ENCODE measurements at regions not wholly inside any gene's neighbourhood (a gene's known extent, or its start where the extent isn't known, plus 50 kb on each side); places are given as distances from the start of the nearest gene placed in this dataset.
A peak's percentile ranks its signal among the peaks of the same experiment; 100 is the strongest.

DNA sequence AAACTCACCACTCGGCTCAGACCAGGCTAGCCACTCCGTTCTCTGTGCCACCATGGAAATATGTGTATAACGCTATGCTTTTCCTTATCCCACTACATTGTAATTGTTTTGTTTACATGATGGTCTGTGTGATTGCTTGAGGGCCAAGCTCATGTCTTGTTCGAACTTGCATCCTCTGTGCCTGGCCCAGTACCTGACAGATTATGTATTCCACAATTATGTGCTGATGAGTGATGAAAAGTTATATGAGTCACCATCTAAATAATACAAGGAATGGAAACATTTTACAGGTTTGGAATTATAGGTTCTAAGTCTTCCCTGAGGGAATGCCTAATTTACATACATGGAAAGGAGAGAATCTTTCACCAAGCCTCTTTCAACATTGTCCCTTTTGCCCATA is 137.4 kb downstream of the C7orf25 start:
- no peak overlapping the region for H3K27ac Mint-ChIP-seq (ENCODE audit: low read depth, unreplicated experiment)
- POLR2A ChIA-PET: interaction anchor here (1.1 to 1.3 kb wide), 3 partner anchors 11 to 29 kb away, joined by 3 read pairs; no protein-coding TSS in a partner anchor
- peaks cover 9% of the 10 kb centered on the region for H3K9me3 Mint-ChIP-seq (ENCODE audit: unreplicated experiment)
- TF ChIP-seq, protein P1, sequence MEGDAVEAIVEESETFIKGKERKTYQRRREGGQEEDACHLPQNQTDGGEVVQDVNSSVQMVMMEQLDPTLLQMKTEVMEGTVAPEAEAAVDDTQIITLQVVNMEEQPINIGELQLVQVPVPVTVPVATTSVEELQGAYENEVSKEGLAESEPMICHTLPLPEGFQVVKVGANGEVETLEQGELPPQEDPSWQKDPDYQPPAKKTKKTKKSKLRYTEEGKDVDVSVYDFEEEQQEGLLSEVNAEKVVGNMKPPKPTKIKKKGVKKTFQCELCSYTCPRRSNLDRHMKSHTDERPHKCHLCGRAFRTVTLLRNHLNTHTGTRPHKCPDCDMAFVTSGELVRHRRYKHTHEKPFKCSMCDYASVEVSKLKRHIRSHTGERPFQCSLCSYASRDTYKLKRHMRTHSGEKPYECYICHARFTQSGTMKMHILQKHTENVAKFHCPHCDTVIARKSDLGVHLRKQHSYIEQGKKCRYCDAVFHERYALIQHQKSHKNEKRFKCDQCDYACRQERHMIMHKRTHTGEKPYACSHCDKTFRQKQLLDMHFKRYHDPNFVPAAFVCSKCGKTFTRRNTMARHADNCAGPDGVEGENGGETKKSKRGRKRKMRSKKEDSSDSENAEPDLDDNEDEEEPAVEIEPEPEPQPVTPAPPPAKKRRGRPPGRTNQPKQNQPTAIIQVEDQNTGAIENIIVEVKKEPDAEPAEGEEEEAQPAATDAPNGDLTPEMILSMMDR (IDR thresholded peaks at IDR 0.05; ENCODE audit: unreplicated experiment): no peak
- no peaks in the 10 kb centered on the region for H3K27me3 Mint-ChIP-seq (ENCODE audit: insufficient read depth, unreplicated experiment)
- DNase-seq (ENCODE audit: unreplicated experiment): peak; percentile 76
- H3K4me3 Mint-ChIP-seq (ENCODE audit: unreplicated experiment): no peak overlapping the region
- no TSS peak for BruUV-seq (replicated peaks)
- peaks cover 11% of the 10 kb centered on the region for H3K4me1 Mint-ChIP-seq (ENCODE audit: insufficient read depth, unreplicated experiment)
- no peaks in the 10 kb centered on the region for H3K36me3 Mint-ChIP-seq (ENCODE audit: insufficient read depth, unreplicated experiment)
- intact Hi-C loops (cut with micrococcal nuclease): no loop called here
- CTCF ChIA-PET: interaction anchor here (0.8 to 1.8 kb wide), 3 partner anchors 30 to 833 kb away, joined by 3 to 7 read pairs (median 3); no protein-coding TSS in a partner anchor

DNA sequence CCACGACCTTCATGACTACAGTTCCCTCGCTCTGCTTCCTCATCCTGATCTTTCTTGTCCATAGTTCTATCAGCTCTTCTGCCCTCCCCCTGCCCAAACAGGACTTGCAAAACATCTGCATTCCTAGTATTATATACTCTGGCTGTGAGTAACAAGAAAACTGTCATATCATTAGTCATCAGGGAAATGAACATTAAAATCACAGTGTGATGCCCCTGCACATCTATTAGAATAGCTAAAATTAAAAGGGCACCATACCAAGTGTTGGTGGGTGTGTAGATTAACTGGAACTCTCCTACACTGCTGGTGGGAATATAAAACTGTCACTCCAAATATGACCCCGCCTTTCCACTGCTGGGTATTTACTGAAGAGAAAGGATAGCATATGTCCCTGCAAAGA is 141.8 kb downstream of the C7orf25 start:
- ChIA-PET CTCF (interaction anchor here (0.6 to 1.7 kb wide), 2 partner anchors 24 to 171 kb away, joined by 3 read pairs; no protein-coding TSS in a partner anchor), POLR2A (interaction anchor here (0.7 to 1.0 kb wide), 2 partner anchors 19 to 747 kb away, joined by 3 read pairs; no protein-coding TSS in a partner anchor)
- peak; percentile 58 for DNase-seq (ENCODE audit: unreplicated experiment)
- no TSS peak for BruUV-seq (replicated peaks)
- Mint-ChIP-seq H3K27ac (ENCODE audit: low read depth, unreplicated experiment) (no peak overlapping the region), H3K4me1 (ENCODE audit: insufficient read depth, unreplicated experiment) (peaks cover 11% of the 10 kb centered on the region), H3K36me3 (ENCODE audit: insufficient read depth, unreplicated experiment) (no peaks in the 10 kb centered on the region), H3K9me3 (ENCODE audit: unreplicated experiment) (no peaks in the 10 kb centered on the region), H3K27me3 (ENCODE audit: insufficient read depth, unreplicated experiment) (no peaks in the 10 kb centered on the region), H3K4me3 (ENCODE audit: unreplicated experiment) (no peak overlapping the region)
- TF ChIP-seq, protein P1 (IDR thresholded peaks at IDR 0.05; ENCODE audit: unreplicated experiment): no peak
- intact Hi-C loops (cut with micrococcal nuclease): no loop called here

DNA sequence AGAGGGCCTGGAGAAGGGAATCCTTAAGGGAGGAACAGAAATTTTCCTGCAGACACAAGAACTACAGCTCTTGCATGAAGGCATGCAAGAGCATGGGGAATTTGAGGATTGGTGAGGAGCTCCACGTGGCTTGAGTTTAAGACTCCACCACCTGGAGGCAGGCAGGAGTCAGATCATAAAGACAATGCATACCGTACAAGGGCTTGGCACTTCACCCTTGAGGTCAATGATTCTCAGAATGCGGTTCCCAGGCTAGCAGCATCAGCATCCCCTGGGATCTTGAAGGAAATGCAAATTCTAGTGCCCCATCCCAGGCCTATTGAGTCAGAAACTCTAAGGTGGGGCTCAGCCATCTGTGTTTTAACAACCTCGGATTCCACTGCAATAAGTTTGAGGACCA is 143.8 kb downstream of the C7orf25 start:
- no peak for DNase-seq (ENCODE audit: unreplicated experiment)
- Mint-ChIP-seq H3K27ac (ENCODE audit: low read depth, unreplicated experiment) (no peak overlapping the region), H3K4me1 (ENCODE audit: insufficient read depth, unreplicated experiment) (peaks cover 11% of the 10 kb centered on the region), H3K36me3 (ENCODE audit: insufficient read depth, unreplicated experiment) (no peaks in the 10 kb centered on the region), H3K4me3 (ENCODE audit: unreplicated experiment) (no peak overlapping the region), H3K9me3 (ENCODE audit: unreplicated experiment) (no peaks in the 10 kb centered on the region), H3K27me3 (ENCODE audit: insufficient read depth, unreplicated experiment) (no peaks in the 10 kb centered on the region)
- ChIA-PET CTCF (no interaction called here), POLR2A (interaction anchor here (0.6 kb wide), 1 partner anchor 12 kb away, joined by 4 read pairs; no protein-coding TSS in a partner anchor)
- TF ChIP-seq, protein P1 (IDR thresholded peaks at IDR 0.05; ENCODE audit: unreplicated experiment): no peak
- intact Hi-C loops (cut with micrococcal nuclease): no loop called here
- no TSS peak for BruUV-seq (replicated peaks)

- CTCF ChIA-PET: interaction anchor here (0.6 kb wide), 1 partner anchor 118 kb away, joined by 3 read pairs; no protein-coding TSS in a partner anchor
- Mint-ChIP-seq H3K4me1 (ENCODE audit: insufficient read depth, unreplicated experiment) (peaks cover 11% of the 10 kb centered on the region), H3K27ac (ENCODE audit: low read depth, unreplicated experiment) (no peak overlapping the region), H3K4me3 (ENCODE audit: unreplicated experiment) (no peak overlapping the region), H3K27me3 (ENCODE audit: insufficient read depth, unreplicated experiment) (no peaks in the 10 kb centered on the region), H3K36me3 (ENCODE audit: insufficient read depth, unreplicated experiment) (no peaks in the 10 kb centered on the region), H3K9me3 (ENCODE audit: unreplicated experiment) (no peaks in the 10 kb centered on the region)
- POLR2A ChIA-PET: interaction anchor here (0.6 kb wide), 1 partner anchor 14 kb away, joined by 3 read pairs; no protein-coding TSS in a partner anchor
- TF ChIP-seq, protein P1 (IDR thresholded peaks at IDR 0.05; ENCODE audit: unreplicated experiment): no peak
- BruUV-seq (replicated peaks): no TSS peak
- DNase-seq (ENCODE audit: unreplicated experiment): no peak
- intact Hi-C loops (cut with micrococcal nuclease): no loop called here
Observed at GRCh38 chr7:42766782-42767423, 145.0 kb downstream of the C7orf25 start.
